Middle frontal gyrus (tissue), 1 donor: ENCODE measurements at regions not wholly inside any gene's neighbourhood (a gene's known extent, or its start where the extent isn't known, plus 50 kb on each side); places are given as distances from the start of the nearest gene placed in this dataset.

Experiments
- DNase-seq: peaks from one replicate; pipeline ENCODE4 v3.0.0-alpha.2; 2015; ENCODE audit warnings: low spot score; ENCODE audit errors: extremely low spot score

DNA sequence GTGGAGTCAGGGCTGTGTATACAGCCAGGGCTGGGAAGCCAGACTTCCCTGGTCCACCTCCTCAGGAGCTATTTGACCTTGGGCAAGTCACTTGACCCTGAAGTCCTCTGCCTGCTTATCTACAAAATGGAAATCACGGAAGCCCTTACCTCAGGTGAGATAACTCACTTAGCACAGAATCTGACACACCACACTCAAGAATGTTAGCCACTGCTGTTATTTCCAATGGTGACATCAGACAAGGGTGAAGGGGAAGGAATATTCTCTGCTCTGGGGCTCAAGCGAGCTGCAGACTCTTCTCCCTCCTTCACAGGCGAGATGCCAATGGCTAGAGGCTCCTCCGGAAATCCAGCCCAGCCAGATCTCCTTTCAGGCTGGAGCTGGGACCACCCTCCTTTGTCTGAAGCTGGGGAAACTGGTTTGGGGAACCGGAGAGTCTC is 189.6 kb downstream of the HAUS1 start:
- DNase-seq: no peak

- no peak for DNase-seq
Observed at GRCh38 chr18:46294318-46294717, 190.1 kb downstream of the HAUS1 start.

DNA sequence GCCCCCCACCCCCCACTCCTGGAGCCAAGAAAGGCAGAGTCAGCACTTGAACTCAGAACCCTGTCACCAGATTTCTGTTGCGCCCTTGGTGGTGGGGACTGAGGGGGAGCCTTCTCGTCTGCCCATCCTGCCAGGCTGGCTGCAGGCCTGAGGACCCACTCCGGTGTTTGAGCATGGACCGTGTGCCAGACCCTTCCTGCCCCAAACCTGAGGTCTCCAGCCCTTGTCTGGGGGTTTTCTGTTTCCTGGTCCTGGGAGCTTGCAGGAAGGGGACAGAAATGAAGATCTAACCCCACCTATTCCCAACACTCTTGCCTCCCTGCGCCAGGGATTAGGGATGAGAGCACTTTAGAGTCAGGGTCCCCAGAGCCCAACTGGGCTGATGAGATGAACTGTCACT is 190.6 kb downstream of the HAUS1 start:
- no peak for DNase-seq

- DNase-seq: no peak
Observed at GRCh38 chr18:46295416-46295815, 191.2 kb downstream of the HAUS1 start.

- no peak for DNase-seq
Observed at GRCh38 chr18:46296656-46297055, 192.5 kb downstream of the HAUS1 start.

DNA sequence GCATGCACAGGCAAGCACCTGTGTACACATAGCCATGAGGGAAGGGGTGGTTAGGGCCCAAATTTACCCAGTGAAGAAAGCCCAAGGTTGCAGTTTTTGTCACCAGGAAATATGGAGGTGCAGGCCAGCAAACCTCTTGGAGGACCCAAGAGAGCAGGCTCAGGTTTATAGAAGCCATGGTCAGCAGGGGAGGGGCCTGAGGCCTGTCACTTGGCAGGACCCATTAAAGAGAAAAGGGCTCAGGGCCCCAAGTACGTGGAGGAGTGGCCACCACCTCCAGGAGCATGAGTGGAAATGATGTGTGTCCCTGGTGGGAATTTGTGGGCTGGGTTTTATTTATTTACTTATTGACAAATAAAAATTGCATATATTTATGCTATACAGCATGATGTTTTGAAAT is 192.9 kb downstream of the HAUS1 start:
- no peak for DNase-seq

- DNase-seq: no peak
Observed at GRCh38 chr18:46297621-46298020, 193.4 kb downstream of the HAUS1 start.

DNA sequence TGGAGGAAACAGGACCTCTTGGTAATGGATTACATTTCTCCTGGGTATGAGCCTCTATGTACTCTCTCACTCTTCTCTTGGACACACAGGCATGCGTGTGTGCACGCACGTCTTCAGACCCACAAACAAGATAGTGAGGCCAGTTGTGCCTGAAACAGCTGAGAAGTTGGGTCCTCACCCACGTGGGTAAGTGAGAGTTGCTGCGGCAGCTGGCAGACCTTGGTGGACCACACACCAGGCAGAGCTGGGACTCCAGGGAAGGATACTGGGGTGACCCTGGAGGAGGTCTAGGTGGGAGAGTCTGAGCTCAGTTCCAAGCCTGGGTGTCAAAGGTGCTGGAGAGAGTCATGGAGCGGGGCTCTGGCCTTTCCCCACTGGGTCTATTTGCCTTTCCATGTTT is 194.3 kb downstream of the HAUS1 start:
- no peak for DNase-seq

- no peak for DNase-seq
Observed at GRCh38 chr18:46299465-46300008, 195.4 kb downstream of the HAUS1 start.

- no peak for DNase-seq
Observed at GRCh38 chr18:46301081-46301480, 196.9 kb downstream of the HAUS1 start.

DNA sequence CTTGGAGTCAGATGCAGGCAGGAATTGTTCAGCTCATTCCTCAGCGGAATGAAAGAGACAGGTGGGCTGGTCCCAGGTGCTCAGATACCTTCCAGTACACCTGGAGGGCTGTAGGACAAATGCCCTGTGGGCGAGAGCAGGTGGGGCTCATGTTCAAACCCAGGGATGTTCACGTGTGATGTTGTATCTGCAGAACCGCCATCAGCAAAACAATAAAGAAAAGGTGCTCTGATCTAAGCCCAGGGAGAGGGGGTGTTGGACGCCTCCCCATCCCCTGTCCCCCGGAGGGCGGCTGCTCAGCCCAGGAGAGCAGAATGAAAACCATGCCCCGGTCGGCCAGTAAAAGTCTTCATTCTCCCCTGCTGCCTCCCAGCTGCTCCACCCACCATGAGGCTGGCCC is 197.4 kb downstream of the HAUS1 start:
- no peak for DNase-seq

GRCh38 chr18:46302528-46303485 is 198.6 kb downstream of the HAUS1 start:
- DNase-seq: no peak

DNA sequence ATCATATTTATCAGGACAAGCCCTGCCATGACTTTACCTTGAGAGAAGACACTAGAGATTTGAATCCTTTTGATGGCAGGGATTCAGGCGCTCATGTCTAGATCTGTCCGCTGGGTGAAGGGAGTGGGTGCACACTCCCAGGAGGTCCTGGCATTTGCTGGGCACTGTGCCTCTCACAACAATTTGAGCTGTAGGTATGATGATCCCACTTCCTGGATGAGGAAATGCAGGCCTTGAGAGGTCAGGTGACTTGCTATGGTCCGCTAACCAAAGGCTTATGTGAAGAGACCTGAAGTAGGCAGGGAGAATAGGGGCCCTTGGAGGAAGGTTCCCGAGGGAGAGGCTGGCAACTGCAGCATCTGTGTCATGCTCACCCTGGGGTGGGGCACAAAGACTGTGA is 206.1 kb downstream of the HAUS1 start:
- DNase-seq: no peak

GRCh38 chr18:46310675-46311345 is 206.6 kb downstream of the HAUS1 start:
- DNase-seq: no peak

DNA sequence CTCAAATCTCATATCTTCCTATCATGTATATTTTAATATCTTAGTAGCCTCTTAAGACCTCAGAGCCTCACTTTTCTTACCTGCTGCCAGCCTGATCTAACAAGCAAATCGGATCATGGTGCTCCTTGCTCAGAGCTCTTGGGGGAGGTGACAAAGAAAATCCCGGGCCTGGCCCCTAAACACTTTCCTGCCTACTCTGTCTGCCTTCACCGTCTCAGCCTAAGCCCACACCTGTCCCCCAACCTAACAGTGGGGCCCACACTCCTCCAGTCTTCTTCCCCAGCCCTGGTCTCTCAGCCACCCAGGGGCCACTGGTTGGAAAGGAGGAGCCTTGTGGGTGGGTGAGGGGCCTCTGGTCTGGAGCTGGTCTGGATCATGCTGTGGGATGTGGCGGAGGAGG is 207.3 kb downstream of the HAUS1 start:
- DNase-seq: no peak

- no peak for DNase-seq
Observed at GRCh38 chr18:46312221-46312620, 208.0 kb downstream of the HAUS1 start.

- no peak for DNase-seq
Observed at GRCh38 chr18:46313521-46313920, 209.3 kb downstream of the HAUS1 start.

- DNase-seq: no peak
Observed at GRCh38 chr18:46314011-46314410, 209.8 kb downstream of the HAUS1 start.

- no peak for DNase-seq
Observed at GRCh38 chr18:46315161-46315560, 211.0 kb downstream of the HAUS1 start.

- DNase-seq: no peak
Observed at GRCh38 chr18:46318356-46318755, 214.2 kb downstream of the HAUS1 start.

- DNase-seq: no peak
Observed at GRCh38 chr18:46319783-46320182, 215.6 kb downstream of the HAUS1 start.

- no peak for DNase-seq
Observed at GRCh38 chr18:46320297-46320696, 216.1 kb downstream of the HAUS1 start.
